ENCODE measurements at regions not wholly inside any gene's neighbourhood (a gene's known extent, or its start where the extent isn't known, plus 50 kb on each side); places are given as distances from the start of the nearest gene placed in this dataset.

DNA sequence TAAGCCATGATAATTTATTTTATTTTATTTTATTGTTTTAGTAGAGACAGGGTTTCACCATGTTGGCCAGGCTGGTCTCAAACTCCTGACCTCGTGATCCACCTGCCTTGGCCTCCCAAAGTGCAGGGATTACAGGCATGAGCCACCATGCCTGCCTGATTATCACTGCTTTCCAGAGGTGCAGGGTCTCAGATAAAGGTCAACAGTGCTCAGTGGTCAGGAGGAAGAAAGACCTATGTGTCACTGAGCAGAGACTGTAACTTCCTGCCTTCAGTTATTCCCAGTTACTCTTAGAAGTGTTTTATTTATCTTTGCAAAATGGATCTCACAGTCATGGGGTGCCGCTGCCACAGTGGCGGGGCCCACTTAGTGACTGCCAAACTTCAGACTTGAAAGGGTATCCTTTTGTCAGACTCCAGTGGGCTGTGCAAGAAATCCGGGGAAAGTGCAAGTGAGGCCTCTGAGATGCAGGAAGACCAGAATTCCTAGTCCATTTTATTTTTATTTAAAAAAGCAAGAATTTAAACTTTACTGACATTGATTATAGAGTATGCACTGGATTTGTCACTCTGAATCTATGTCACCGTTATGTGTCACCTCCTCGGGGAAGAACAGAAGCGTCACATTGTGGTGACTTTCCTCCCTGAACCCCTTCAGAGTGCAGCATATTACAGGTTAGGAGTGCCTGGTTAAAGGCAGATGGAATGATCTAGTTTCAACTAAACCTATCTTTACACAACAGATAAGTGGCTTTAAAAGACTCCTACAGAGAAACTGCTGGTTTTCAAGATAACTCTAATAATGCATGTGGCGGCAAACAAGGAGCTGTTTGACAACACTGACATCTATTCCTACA, 59.1 kb upstream of the BICD1 start:
- CTCF ChIA-PET, result no interaction called here
- ATAC-seq, result no peak
- no peaks in the 10 kb centered on the region for H3K27me3 ChIP-seq (ENCODE audit: control insufficient read depth, insufficient read depth, low read length)
- POLR2A ChIA-PET, result no interaction called here
- intact Hi-C loops (cut with micrococcal nuclease; ENCODE audit: unreplicated experiment) (no loop called here), in situ Hi-C loops (cut with HindIII; ENCODE audit: low pct_unique_long_range_greater_than_20kb, low sequenced_read_pairs) (no loop called here)
- TF ChIP-seq, protein P1, sequence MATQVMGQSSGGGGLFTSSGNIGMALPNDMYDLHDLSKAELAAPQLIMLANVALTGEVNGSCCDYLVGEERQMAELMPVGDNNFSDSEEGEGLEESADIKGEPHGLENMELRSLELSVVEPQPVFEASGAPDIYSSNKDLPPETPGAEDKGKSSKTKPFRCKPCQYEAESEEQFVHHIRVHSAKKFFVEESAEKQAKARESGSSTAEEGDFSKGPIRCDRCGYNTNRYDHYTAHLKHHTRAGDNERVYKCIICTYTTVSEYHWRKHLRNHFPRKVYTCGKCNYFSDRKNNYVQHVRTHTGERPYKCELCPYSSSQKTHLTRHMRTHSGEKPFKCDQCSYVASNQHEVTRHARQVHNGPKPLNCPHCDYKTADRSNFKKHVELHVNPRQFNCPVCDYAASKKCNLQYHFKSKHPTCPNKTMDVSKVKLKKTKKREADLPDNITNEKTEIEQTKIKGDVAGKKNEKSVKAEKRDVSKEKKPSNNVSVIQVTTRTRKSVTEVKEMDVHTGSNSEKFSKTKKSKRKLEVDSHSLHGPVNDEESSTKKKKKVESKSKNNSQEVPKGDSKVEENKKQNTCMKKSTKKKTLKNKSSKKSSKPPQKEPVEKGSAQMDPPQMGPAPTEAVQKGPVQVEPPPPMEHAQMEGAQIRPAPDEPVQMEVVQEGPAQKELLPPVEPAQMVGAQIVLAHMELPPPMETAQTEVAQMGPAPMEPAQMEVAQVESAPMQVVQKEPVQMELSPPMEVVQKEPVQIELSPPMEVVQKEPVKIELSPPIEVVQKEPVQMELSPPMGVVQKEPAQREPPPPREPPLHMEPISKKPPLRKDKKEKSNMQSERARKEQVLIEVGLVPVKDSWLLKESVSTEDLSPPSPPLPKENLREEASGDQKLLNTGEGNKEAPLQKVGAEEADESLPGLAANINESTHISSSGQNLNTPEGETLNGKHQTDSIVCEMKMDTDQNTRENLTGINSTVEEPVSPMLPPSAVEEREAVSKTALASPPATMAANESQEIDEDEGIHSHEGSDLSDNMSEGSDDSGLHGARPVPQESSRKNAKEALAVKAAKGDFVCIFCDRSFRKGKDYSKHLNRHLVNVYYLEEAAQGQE (IDR thresholded peaks at IDR 0.05; ENCODE audit: insufficient read depth in 1 of 2, low read depth in 2 of 2, low read length in 1 of 2), result no peak
- TF ChIP-seq TCF7L2 (IDR thresholded peaks at IDR 0.05; ENCODE audit: low read depth, low read length) (no peak), SIN3A (IDR thresholded peaks at IDR 0.05; ENCODE audit: borderline replicate concordance, insufficient read depth, low read depth, low read length) (no peak), POLR2AphosphoS5 (IDR thresholded peaks at IDR 0.05; ENCODE audit: low read depth, low read length) (no peak)
- H3K27ac ChIP-seq (ENCODE audit: low read length), result peak overlapping the region; percentile 18; the same call in 1 of the 2 replicates
- DNase-seq (ENCODE audit: low read depth, low spot score), result no peak
- no peak overlapping the region for H3K4me3 ChIP-seq (ENCODE audit: low read depth in 2 of 2, low read length in 2 of 2)
- 0 out of 2 replicates have a peak, but pooled peaks cover 6% of the 10 kb centered on the region for H3K4me1 ChIP-seq (ENCODE audit: control insufficient read depth, insufficient read depth, low read length)
- H3K36me3 ChIP-seq (ENCODE audit: control insufficient read depth, insufficient read depth, low read length), result no peaks in the 10 kb centered on the region
- BruUV-seq (replicated peaks), result no TSS peak
- H3K9me3 ChIP-seq (ENCODE audit: control insufficient read depth, insufficient read depth, low read depth, low read length), result peaks cover 15% of the 10 kb centered on the region; the same call in 1 of the 2 replicates

DNA sequence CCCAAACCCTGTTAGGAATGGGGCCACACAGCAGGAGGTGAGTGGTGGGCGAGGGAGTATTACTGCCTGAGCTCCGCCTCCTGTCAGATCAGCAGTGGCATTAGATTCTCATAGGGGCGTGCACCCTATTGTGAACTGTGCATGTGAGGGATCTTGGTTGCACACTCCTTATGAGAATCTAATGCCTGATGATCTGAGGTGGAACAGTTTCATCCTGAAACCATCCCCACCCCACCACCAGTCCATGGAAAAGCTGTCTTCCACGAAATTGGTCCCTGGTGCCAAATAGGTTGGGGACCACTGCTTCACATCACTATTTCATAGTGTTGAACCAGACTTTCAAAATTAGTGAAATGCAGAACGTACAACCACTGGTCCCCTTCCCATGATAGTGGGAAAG, 57.9 kb upstream of the BICD1 start:
- TF ChIP-seq, protein P1 (IDR thresholded peaks at IDR 0.05; ENCODE audit: insufficient read depth in 1 of 2, low read depth in 2 of 2, low read length in 1 of 2), result no peak
- TF ChIP-seq TCF7L2 (IDR thresholded peaks at IDR 0.05; ENCODE audit: low read depth, low read length) (no peak), SIN3A (IDR thresholded peaks at IDR 0.05; ENCODE audit: borderline replicate concordance, insufficient read depth, low read depth, low read length) (no peak), POLR2AphosphoS5 (IDR thresholded peaks at IDR 0.05; ENCODE audit: low read depth, low read length) (no peak)
- TF ChIP-seq, protein P2, sequence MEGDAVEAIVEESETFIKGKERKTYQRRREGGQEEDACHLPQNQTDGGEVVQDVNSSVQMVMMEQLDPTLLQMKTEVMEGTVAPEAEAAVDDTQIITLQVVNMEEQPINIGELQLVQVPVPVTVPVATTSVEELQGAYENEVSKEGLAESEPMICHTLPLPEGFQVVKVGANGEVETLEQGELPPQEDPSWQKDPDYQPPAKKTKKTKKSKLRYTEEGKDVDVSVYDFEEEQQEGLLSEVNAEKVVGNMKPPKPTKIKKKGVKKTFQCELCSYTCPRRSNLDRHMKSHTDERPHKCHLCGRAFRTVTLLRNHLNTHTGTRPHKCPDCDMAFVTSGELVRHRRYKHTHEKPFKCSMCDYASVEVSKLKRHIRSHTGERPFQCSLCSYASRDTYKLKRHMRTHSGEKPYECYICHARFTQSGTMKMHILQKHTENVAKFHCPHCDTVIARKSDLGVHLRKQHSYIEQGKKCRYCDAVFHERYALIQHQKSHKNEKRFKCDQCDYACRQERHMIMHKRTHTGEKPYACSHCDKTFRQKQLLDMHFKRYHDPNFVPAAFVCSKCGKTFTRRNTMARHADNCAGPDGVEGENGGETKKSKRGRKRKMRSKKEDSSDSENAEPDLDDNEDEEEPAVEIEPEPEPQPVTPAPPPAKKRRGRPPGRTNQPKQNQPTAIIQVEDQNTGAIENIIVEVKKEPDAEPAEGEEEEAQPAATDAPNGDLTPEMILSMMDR (IDR thresholded peaks at IDR 0.05), result no peak
- no peak for ATAC-seq
- no peak for DNase-seq (ENCODE audit: low read depth, low spot score)
- H3K27me3 ChIP-seq (ENCODE audit: control insufficient read depth, insufficient read depth, low read length), result no peaks in the 10 kb centered on the region
- H3K4me1 ChIP-seq (ENCODE audit: control insufficient read depth, insufficient read depth, low read length), result 0 out of 2 replicates have a peak, but pooled peaks cover 6% of the 10 kb centered on the region
- no TSS peak for BruUV-seq (replicated peaks)
- H3K27ac ChIP-seq (ENCODE audit: low read length), result peak overlapping the region; percentile 52; the same call in 1 of the 2 replicates
- no peaks in the 10 kb centered on the region for H3K36me3 ChIP-seq (ENCODE audit: control insufficient read depth, insufficient read depth, low read length)
- ChIA-PET POLR2A (no interaction called here), CTCF (interaction anchor here (0.6 to 0.9 kb wide), 2 partner anchors 12 to 252 kb away, joined by 3 read pairs; no protein-coding TSS in a partner anchor)
- intact Hi-C loops (cut with micrococcal nuclease; ENCODE audit: unreplicated experiment) (no loop called here), in situ Hi-C loops (cut with HindIII; ENCODE audit: low pct_unique_long_range_greater_than_20kb, low sequenced_read_pairs) (no loop called here)
- peaks cover 12% of the 10 kb centered on the region; the same call in 1 of the 2 replicates for H3K9me3 ChIP-seq (ENCODE audit: control insufficient read depth, insufficient read depth, low read depth, low read length)
- no peak overlapping the region for H3K4me3 ChIP-seq (ENCODE audit: low read depth in 2 of 2, low read length in 2 of 2)
